Mammary epithelial cell (primary cell): ENCODE measurements at regions not wholly inside any gene's neighbourhood (a gene's known extent, or its start where the extent isn't known, plus 50 kb on each side); places are given as distances from the start of the nearest gene placed in this dataset.

ENCODE experiments used
- EZH2 ChIP-seq: IDR thresholded peaks from 2 replicates; pipeline ENCODE4 v1.6.1; 2012; ENCODE audit warnings: low read length, inconsistent platforms, borderline replicate concordance
- TF ChIP-seq, protein P1 (sequence below), 2 donors: IDR thresholded peaks in 1 of 2; conservative IDR thresholded peaks in 1 of 2; 2 replicates each; pipeline ENCODE4 v1.5.1; 2011 to 2012; ENCODE audit warnings: inconsistent platforms in 2 of 2, low read length in 2 of 2, mild to moderate bottlenecking in 2 of 2, control low read depth in 1 of 2, low read depth in 1 of 2; ENCODE audit not compliant: insufficient read depth in 1 of 2; ENCODE audit errors: extremely low read depth in 1 of 2

DNA sequence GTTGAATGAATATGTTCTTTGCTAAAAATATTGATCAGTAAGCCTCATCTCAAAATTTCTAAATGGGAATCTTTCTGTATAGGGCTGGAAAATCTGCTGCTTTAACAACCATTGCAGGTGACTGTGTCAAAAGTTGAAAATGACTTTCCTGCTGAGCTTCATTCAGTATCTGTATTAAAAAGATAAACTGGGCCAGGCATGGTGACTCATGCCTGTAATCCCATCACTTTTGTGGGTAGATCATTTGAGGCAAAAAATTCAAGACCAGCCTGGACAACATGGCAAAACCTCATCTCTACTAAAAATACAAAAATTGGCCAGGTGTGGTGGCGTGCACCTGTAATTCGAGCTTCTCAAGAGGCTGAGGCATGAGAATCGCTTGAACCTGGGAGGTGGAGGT lies 213.7 kb upstream of the SYT10 start:
- TF ChIP-seq, protein P1, sequence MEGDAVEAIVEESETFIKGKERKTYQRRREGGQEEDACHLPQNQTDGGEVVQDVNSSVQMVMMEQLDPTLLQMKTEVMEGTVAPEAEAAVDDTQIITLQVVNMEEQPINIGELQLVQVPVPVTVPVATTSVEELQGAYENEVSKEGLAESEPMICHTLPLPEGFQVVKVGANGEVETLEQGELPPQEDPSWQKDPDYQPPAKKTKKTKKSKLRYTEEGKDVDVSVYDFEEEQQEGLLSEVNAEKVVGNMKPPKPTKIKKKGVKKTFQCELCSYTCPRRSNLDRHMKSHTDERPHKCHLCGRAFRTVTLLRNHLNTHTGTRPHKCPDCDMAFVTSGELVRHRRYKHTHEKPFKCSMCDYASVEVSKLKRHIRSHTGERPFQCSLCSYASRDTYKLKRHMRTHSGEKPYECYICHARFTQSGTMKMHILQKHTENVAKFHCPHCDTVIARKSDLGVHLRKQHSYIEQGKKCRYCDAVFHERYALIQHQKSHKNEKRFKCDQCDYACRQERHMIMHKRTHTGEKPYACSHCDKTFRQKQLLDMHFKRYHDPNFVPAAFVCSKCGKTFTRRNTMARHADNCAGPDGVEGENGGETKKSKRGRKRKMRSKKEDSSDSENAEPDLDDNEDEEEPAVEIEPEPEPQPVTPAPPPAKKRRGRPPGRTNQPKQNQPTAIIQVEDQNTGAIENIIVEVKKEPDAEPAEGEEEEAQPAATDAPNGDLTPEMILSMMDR (conservative IDR thresholded peaks at IDR 0.05 in 1 of 2, IDR thresholded peaks at IDR 0.05 in 1 of 2; ENCODE audit: extremely low read depth in 1 of 2, insufficient read depth in 1 of 2, low read depth in 1 of 2, low read length in 2 of 2): no peak
- no peak for TF ChIP-seq EZH2
